ENCODE measurements at regions not wholly inside any gene's neighbourhood (a gene's known extent, or its start where the extent isn't known, plus 50 kb on each side); places are given as distances from the start of the nearest gene placed in this dataset.
"Not testable (repeated sequence)": the region's sequence is repeated elsewhere in the genome, so short reads cannot be mapped to it uniquely, and the experiment has no call there.

- no peak for DNase-seq (ENCODE audit: extremely low spot score)
- H3K4me3 ChIP-seq (ENCODE audit: low read depth, low read length), result no peak overlapping the region
- no peaks in the 10 kb centered on the region for H3K4me1 ChIP-seq (ENCODE audit: insufficient read depth)
- 68% methylated on average over 1 of the region's 1 CpG for WGBS
- no peak overlapping the region for H3K27ac ChIP-seq (ENCODE audit: low read depth)
- H3K36me3 ChIP-seq (ENCODE audit: insufficient read depth), result no peaks in the 10 kb centered on the region
Observed at GRCh38 chr19:28687296-28687695, 525.7 kb downstream of the UQCRFS1 start.

- Histone ChIP-seq H3K36me3 (ENCODE audit: insufficient read depth) (no peaks in the 10 kb centered on the region), H3K4me3 (ENCODE audit: low read depth, low read length) (no peak overlapping the region), H3K4me1 (ENCODE audit: insufficient read depth) (no peaks in the 10 kb centered on the region), H3K27ac (ENCODE audit: low read depth) (no peak overlapping the region)
- 64% methylated on average over 2 of the region's 2 CpGs for WGBS
- no peak for DNase-seq (ENCODE audit: extremely low spot score)
Observed at GRCh38 chr19:28686756-28687155, 526.2 kb downstream of the UQCRFS1 start.

- H3K36me3 ChIP-seq (ENCODE audit: insufficient read depth), result no peaks in the 10 kb centered on the region
- DNase-seq (ENCODE audit: extremely low spot score), result no peak
- H3K27ac ChIP-seq (ENCODE audit: low read depth), result no peak overlapping the region
- H3K4me3 ChIP-seq (ENCODE audit: low read depth, low read length), result no peak overlapping the region
- 95% methylated on average over 3 of the region's 3 CpGs for WGBS
- H3K4me1 ChIP-seq (ENCODE audit: insufficient read depth), result no peaks in the 10 kb centered on the region
Observed at GRCh38 chr19:28685802-28686201, 527.1 kb downstream of the UQCRFS1 start.

DNA sequence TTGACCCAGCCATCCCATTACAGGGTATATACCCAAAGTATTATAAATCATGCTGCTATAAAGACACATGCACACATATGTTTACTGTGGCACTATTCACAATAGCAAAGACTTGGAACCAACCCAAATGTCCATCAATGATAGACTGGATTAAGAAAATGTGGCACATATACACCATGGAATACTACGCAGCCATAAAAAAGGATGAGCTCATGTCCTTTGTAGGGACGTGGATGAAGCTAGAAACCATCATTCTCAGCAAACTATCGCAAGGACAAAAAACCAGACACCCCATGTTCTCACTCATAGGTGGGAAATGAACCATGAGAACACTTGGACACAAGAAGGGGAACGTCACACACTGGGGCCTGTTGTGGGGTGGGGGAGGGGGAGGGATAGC, 527.9 kb downstream of the UQCRFS1 start:
- not testable (repeated sequence) for H3K4me3 ChIP-seq (ENCODE audit: low read depth, low read length); DNase-seq (ENCODE audit: extremely low spot score); H3K36me3 ChIP-seq (ENCODE audit: insufficient read depth); H3K4me1 ChIP-seq (ENCODE audit: insufficient read depth); H3K27ac ChIP-seq (ENCODE audit: low read depth)
- 77% methylated on average over 4 of the region's 4 CpGs for WGBS

- WGBS, result 88% methylated on average over 3 of the region's 3 CpGs
- H3K4me3 ChIP-seq (ENCODE audit: low read depth, low read length), result no peak overlapping the region
- no peaks in the 10 kb centered on the region for H3K36me3 ChIP-seq (ENCODE audit: insufficient read depth)
- H3K4me1 ChIP-seq (ENCODE audit: insufficient read depth), result no peaks in the 10 kb centered on the region
- DNase-seq (ENCODE audit: extremely low spot score), result no peak
- H3K27ac ChIP-seq (ENCODE audit: low read depth), result no peak overlapping the region
Observed at GRCh38 chr19:28680111-28680510, 532.8 kb downstream of the UQCRFS1 start.

- Histone ChIP-seq H3K36me3 (ENCODE audit: insufficient read depth) (no peaks in the 10 kb centered on the region), H3K4me3 (ENCODE audit: low read depth, low read length) (no peak overlapping the region), H3K27ac (ENCODE audit: low read depth) (no peak overlapping the region), H3K4me1 (ENCODE audit: insufficient read depth) (no peaks in the 10 kb centered on the region)
- 73% methylated on average over 2 of the region's 2 CpGs for WGBS
- DNase-seq (ENCODE audit: extremely low spot score), result peak; percentile 8
Observed at GRCh38 chr19:28670836-28671235, 542.1 kb downstream of the UQCRFS1 start.

GRCh38 chr19:28669804-28670203, 543.1 kb downstream of the UQCRFS1 start:
- Histone ChIP-seq H3K36me3 (ENCODE audit: insufficient read depth) (no peaks in the 10 kb centered on the region), H3K4me3 (ENCODE audit: low read depth, low read length) (no peak overlapping the region), H3K4me1 (ENCODE audit: insufficient read depth) (no peaks in the 10 kb centered on the region), H3K27ac (ENCODE audit: low read depth) (no peak overlapping the region)
- DNase-seq (ENCODE audit: extremely low spot score), result no peak
- 78% methylated on average over 2 of the region's 2 CpGs for WGBS

DNA sequence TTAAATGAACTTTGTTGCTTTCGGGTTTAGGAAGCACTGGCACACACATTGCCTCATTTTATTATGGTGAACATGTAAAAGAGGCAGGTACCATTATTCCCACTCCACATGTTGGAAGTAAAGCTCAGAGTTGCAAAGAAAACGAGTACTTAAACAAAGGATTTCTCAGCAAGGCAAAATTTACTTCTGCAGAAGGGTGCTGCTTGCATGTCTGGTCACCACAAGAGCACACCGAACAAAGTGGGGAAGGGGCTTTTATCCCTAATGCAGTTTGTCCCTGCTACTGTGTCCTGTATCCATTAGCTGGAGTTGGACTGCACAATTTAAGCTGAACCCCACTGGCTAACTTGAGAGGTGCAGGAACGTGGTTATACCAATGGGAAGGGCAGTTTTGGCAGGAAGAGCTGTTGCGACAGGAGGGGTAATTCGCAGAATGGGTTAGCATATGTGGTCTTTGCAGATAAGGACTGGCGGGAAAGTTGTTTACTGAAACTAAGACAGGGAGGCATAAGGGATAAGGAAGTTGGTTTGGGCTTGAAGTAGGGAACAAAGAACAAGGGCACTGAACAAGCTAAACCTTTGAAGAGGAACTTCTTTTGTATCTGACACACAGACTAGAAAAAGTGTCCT, 545.5 kb downstream of the UQCRFS1 start:
- Histone ChIP-seq H3K27ac (ENCODE audit: low read depth) (no peak overlapping the region), H3K36me3 (ENCODE audit: insufficient read depth) (no peaks in the 10 kb centered on the region), H3K4me1 (ENCODE audit: insufficient read depth) (no peaks in the 10 kb centered on the region), H3K4me3 (ENCODE audit: low read depth, low read length) (no peak overlapping the region)
- no peak for DNase-seq (ENCODE audit: extremely low spot score)
- WGBS, result 80% methylated on average over 7 of the region's 7 CpGs

- Histone ChIP-seq H3K4me3 (ENCODE audit: low read depth, low read length) (no peak overlapping the region), H3K4me1 (ENCODE audit: insufficient read depth) (no peaks in the 10 kb centered on the region), H3K27ac (ENCODE audit: low read depth) (no peak overlapping the region), H3K36me3 (ENCODE audit: insufficient read depth) (no peaks in the 10 kb centered on the region)
- WGBS, result 80% methylated on average over 1 of the region's 1 CpG
- DNase-seq (ENCODE audit: extremely low spot score), result no peak
Observed at GRCh38 chr19:28665748-28666147, 547.2 kb downstream of the UQCRFS1 start.

GRCh38 chr19:28656644-28657043, 556.3 kb downstream of the UQCRFS1 start:
- H3K27ac ChIP-seq (ENCODE audit: low read depth), result no peak overlapping the region

GRCh38 chr19:28655054-28655453, 557.9 kb downstream of the UQCRFS1 start:
- no peak for DNase-seq (ENCODE audit: extremely low spot score)
- H3K4me1 ChIP-seq (ENCODE audit: insufficient read depth), result no peaks in the 10 kb centered on the region
- WGBS, result 94% methylated on average over 5 of the region's 5 CpGs
- no peaks in the 10 kb centered on the region for H3K36me3 ChIP-seq (ENCODE audit: insufficient read depth)
- no peak overlapping the region for H3K4me3 ChIP-seq (ENCODE audit: low read depth, low read length)
- H3K27ac ChIP-seq (ENCODE audit: low read depth), result no peak overlapping the region

More at GRCh38 chr19:28656644-28657043, 556.3 kb downstream of the UQCRFS1 start:
- WGBS, result 65% methylated on average over 2 of the region's 2 CpGs
- no peaks in the 10 kb centered on the region for H3K36me3 ChIP-seq (ENCODE audit: insufficient read depth)
- H3K4me1 ChIP-seq (ENCODE audit: insufficient read depth), result no peaks in the 10 kb centered on the region
- DNase-seq (ENCODE audit: extremely low spot score), result no peak
- H3K4me3 ChIP-seq (ENCODE audit: low read depth, low read length), result no peak overlapping the region

DNA sequence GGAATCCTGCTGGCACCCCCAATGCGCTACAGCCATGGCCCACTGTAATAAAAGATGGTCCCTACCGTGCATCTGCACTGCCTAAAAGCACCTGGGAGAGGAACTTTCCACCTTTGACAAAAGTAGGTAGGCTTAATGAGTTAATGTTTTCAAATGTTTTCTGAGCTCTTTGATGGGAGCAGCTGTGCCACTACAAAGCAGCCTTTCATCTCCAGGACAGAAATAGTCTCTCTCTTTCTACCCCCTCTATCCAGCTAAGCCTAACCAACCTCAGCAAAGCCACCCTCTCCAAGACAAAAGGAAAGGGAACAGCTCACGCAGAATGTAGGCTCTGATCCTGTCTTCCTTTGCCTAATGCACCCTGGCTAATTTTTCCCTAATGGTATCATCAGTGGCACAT, 560.2 kb downstream of the UQCRFS1 start:
- 71% methylated on average over 3 of the region's 3 CpGs for WGBS
- H3K4me3 ChIP-seq (ENCODE audit: low read depth, low read length), result no peak overlapping the region
- no peak overlapping the region for H3K27ac ChIP-seq (ENCODE audit: low read depth)
- no peaks in the 10 kb centered on the region for H3K4me1 ChIP-seq (ENCODE audit: insufficient read depth)
- no peaks in the 10 kb centered on the region for H3K36me3 ChIP-seq (ENCODE audit: insufficient read depth)
- no peak for DNase-seq (ENCODE audit: extremely low spot score)

GRCh38 chr19:28646629-28647028, 566.3 kb downstream of the UQCRFS1 start:
- WGBS, result 63% methylated on average over 6 of the region's 6 CpGs
- Histone ChIP-seq H3K36me3 (ENCODE audit: insufficient read depth) (no peaks in the 10 kb centered on the region), H3K27ac (ENCODE audit: low read depth) (no peak overlapping the region), H3K4me1 (ENCODE audit: insufficient read depth) (no peaks in the 10 kb centered on the region), H3K4me3 (ENCODE audit: low read depth, low read length) (no peak overlapping the region)
- no peak for DNase-seq (ENCODE audit: extremely low spot score)

- Histone ChIP-seq H3K4me1 (ENCODE audit: insufficient read depth) (no peaks in the 10 kb centered on the region), H3K36me3 (ENCODE audit: insufficient read depth) (no peaks in the 10 kb centered on the region), H3K27ac (ENCODE audit: low read depth) (no peak overlapping the region), H3K4me3 (ENCODE audit: low read depth, low read length) (no peak overlapping the region)
- DNase-seq (ENCODE audit: extremely low spot score), result no peak
- WGBS, result 53% methylated on average over 4 of the region's 4 CpGs
Observed at GRCh38 chr19:28644169-28644775, 568.7 kb downstream of the UQCRFS1 start.
